Parathyroid adenoma (tissue), 2 donors: ENCODE measurements at regions not wholly inside any gene's neighbourhood (a gene's known extent, or its start where the extent isn't known, plus 50 kb on each side); places are given as distances from the start of the nearest gene placed in this dataset.

Experiments
- H2AFZ ChIP-seq: fragments of 300-600 bp; sonication (generic); one replicate; pipeline ENCODE4 v1.7.0; 2017; ENCODE audit warnings: antibody characterized with exemption, mild to moderate bottlenecking
- H3K27ac ChIP-seq: fragments of 300-600 bp; sonication (generic); one replicate; pipeline ENCODE4 v1.7.0; 2017
- H3K27me3 ChIP-seq: fragments of 300-600 bp; sonication (generic); one replicate; pipeline ENCODE4 v1.7.0; 2017; ENCODE audit warnings: low read length; ENCODE audit not compliant: control insufficient read depth, insufficient read depth
- H3K36me3 ChIP-seq: fragments of 300-600 bp; sonication (generic); one replicate; pipeline ENCODE4 v1.7.0; 2017; ENCODE audit warnings: low read length; ENCODE audit not compliant: control insufficient read depth, insufficient read depth
- H3K4me1 ChIP-seq: fragments of 300-600 bp; sonication (generic); one replicate; pipeline ENCODE4 v1.7.0; 2017; ENCODE audit warnings: control low read depth
- H3K4me2 ChIP-seq: fragments of 300-600 bp; sonication (generic); one replicate; pipeline ENCODE4 v1.7.0; 2017; ENCODE audit warnings: low read length
- H3K4me3 ChIP-seq: fragments of 300-600 bp; sonication (generic); one replicate; pipeline ENCODE4 v1.7.0; 2017; ENCODE audit warnings: low read depth, low read length
- H3K79me2 ChIP-seq: fragments of 300-600 bp; sonication (generic); one replicate; pipeline ENCODE4 v1.7.0; 2017; ENCODE audit warnings: control low read depth
- H3K9ac ChIP-seq: fragments of 300-600 bp; sonication (generic); one replicate; pipeline ENCODE4 v1.7.0; 2017; ENCODE audit warnings: mild to moderate bottlenecking
- H3K9me3 ChIP-seq: fragments of 300-600 bp; sonication (generic); one replicate; pipeline ENCODE4 v1.7.0; 2017; ENCODE audit warnings: low read length; ENCODE audit not compliant: control insufficient read depth
- TF ChIP-seq, protein P1 (sequence below): fragments of 300-600 bp; sonication (generic); IDR thresholded peaks from one replicate; pipeline ENCODE4 v1.7.0; 2017; ENCODE audit warnings: antibody characterized with exemption, mild to moderate bottlenecking
- donor health status: primary hyperparathyroidism.

DNA sequence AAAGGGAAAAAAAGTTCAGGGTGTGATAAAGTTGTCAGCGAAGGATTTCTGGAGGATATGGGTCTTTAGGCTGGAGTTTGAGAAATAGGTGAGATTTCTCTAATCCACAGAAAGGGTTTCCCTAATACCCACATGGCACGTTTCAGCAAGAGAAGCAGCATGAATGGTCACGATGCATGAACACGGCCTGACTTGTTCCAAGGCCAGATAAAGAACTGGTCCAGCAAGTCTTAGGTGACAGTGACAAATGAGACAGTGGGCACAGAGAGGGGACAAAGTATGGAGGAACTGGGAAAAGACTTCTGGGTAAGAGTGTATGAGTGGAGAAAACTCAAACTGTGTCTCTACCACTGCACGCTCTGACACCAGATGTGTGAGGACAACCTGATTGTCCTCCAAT lies 262.0 kb upstream of the FOXQ1 start:
- Histone ChIP-seq H3K27me3 (no peaks in the 10 kb centered on the region), H3K9ac (no peak overlapping the region), H3K9me3 (no peaks in the 10 kb centered on the region), H2AFZ (no peak overlapping the region), H3K4me2 (no peak overlapping the region), H3K27ac (no peak overlapping the region), H3K4me1 (no peaks in the 10 kb centered on the region), H3K79me2 (no peaks in the 10 kb centered on the region), H3K36me3 (no peaks in the 10 kb centered on the region), H3K4me3 (no peak overlapping the region)
- TF ChIP-seq, protein P1, sequence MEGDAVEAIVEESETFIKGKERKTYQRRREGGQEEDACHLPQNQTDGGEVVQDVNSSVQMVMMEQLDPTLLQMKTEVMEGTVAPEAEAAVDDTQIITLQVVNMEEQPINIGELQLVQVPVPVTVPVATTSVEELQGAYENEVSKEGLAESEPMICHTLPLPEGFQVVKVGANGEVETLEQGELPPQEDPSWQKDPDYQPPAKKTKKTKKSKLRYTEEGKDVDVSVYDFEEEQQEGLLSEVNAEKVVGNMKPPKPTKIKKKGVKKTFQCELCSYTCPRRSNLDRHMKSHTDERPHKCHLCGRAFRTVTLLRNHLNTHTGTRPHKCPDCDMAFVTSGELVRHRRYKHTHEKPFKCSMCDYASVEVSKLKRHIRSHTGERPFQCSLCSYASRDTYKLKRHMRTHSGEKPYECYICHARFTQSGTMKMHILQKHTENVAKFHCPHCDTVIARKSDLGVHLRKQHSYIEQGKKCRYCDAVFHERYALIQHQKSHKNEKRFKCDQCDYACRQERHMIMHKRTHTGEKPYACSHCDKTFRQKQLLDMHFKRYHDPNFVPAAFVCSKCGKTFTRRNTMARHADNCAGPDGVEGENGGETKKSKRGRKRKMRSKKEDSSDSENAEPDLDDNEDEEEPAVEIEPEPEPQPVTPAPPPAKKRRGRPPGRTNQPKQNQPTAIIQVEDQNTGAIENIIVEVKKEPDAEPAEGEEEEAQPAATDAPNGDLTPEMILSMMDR, result no peak

DNA sequence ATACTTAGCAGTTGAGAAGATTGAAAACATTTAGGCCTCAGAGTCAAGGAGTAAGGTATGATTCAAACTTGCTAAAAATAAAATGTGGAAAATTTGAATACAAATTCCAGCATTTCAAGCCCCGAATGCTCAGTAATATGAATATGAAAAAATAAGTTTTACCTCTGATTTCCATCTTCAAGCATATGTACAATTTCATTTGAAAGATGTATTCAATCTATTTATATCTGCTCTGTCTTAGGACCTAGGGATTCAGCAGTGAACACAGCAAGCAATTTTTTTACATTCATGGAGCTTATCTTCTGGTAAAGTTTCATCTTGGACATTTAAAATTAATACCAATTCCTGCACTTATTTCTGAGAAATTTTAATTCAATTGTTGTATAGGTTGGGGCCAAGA lies 262.7 kb upstream of the FOXQ1 start:
- H3K4me1 ChIP-seq, result no peaks in the 10 kb centered on the region
- no peak overlapping the region for H3K9ac ChIP-seq
- H3K36me3 ChIP-seq, result no peaks in the 10 kb centered on the region
- H3K4me3 ChIP-seq, result no peak overlapping the region
- H2AFZ ChIP-seq, result no peak overlapping the region
- no peak overlapping the region for H3K27ac ChIP-seq
- H3K9me3 ChIP-seq, result no peaks in the 10 kb centered on the region
- H3K27me3 ChIP-seq, result no peaks in the 10 kb centered on the region
- TF ChIP-seq, protein P1, result no peak
- H3K4me2 ChIP-seq, result no peak overlapping the region
- no peaks in the 10 kb centered on the region for H3K79me2 ChIP-seq

DNA sequence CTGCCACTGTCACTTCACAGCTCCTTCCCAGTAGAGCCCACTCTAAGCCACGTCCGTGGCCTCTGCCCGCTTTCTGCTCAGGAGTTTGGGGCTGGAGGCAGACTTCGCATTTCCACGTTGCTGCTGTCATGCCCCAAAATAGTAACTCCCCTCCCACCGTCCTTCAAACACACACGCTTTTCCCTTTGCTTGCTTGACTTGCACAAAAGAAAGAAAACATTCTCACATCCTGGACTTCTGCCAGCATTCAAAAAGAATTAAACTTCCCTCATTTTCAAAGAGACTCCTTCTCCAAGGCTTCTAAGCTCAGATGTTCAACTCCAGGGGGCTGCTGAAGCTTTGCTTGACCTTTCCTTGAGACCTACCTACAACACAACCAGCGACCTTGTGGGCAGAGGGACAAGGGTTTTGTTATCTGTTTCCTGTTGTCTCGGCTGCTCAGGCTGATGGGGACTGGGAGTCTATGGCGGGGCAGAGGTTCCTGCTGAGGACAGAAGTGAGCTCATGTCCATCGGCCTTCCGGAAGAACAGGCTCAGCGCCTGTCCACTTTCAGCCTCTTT lies 263.8 kb upstream of the FOXQ1 start:
- H3K27me3 ChIP-seq, result no peaks in the 10 kb centered on the region
- no peaks in the 10 kb centered on the region for H3K79me2 ChIP-seq
- H3K9ac ChIP-seq, result no peak overlapping the region
- no peaks in the 10 kb centered on the region for H3K9me3 ChIP-seq
- no peak overlapping the region for H3K4me2 ChIP-seq
- no peak overlapping the region for H2AFZ ChIP-seq
- no peaks in the 10 kb centered on the region for H3K4me1 ChIP-seq
- no peak overlapping the region for H3K27ac ChIP-seq
- no peaks in the 10 kb centered on the region for H3K36me3 ChIP-seq
- H3K4me3 ChIP-seq, result no peak overlapping the region
- TF ChIP-seq, protein P1, result no peak

GRCh38 chr6:1045239-1045638 lies 266.7 kb upstream of the FOXQ1 start:
- Histone ChIP-seq H3K27ac (no peak overlapping the region), H3K4me3 (no peak overlapping the region), H3K4me1 (no peaks in the 10 kb centered on the region), H3K36me3 (no peaks in the 10 kb centered on the region), H3K79me2 (no peaks in the 10 kb centered on the region), H3K27me3 (no peaks in the 10 kb centered on the region), H3K4me2 (no peak overlapping the region), H3K9me3 (no peaks in the 10 kb centered on the region), H2AFZ (no peak overlapping the region), H3K9ac (no peak overlapping the region)
- TF ChIP-seq, protein P1, result no peak

GRCh38 chr6:1044040-1044836 lies 267.7 kb upstream of the FOXQ1 start:
- Histone ChIP-seq H3K36me3 (no peaks in the 10 kb centered on the region), H3K4me1 (no peaks in the 10 kb centered on the region), H2AFZ (no peak overlapping the region), H3K9me3 (no peaks in the 10 kb centered on the region), H3K27me3 (no peaks in the 10 kb centered on the region), H3K79me2 (no peaks in the 10 kb centered on the region), H3K4me3 (no peak overlapping the region), H3K27ac (no peak overlapping the region), H3K9ac (no peak overlapping the region), H3K4me2 (no peak overlapping the region)
- TF ChIP-seq, protein P1, result no peak
